ENCODE measurements at regions not wholly inside any gene's neighbourhood (a gene's known extent, or its start where the extent isn't known, plus 50 kb on each side); places are given as distances from the start of the nearest gene placed in this dataset.

DNA sequence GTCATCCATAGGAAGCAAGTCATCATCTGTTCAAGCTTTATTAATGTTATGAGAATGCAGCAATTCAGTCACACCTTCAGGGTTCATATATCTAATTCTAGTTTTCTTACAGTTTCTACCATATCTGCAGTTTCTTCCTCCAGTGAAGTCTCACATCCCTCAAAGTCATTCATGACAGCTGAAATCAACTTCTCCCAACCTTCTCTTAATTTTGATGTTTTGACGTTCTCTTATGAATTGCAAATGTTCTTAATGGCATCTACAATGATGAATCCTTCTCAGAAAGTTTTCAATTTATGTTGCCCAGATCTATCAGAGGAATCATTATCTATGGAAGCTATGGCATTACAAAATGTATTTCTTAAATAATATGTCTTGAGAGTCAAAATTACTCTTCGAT is 210.4 kb upstream of the ZBTB20 start:
- H3K4me2 ChIP-seq, result no peak overlapping the region

GRCh38 chr3:115359536-115359935 is 212.4 kb upstream of the ZBTB20 start:
- no peak overlapping the region for H3K9ac ChIP-seq
- peaks cover 7% of the 10 kb centered on the region for H3K4me1 ChIP-seq (ENCODE audit: low read depth, poor library complexity, severe bottlenecking)
- no peak overlapping the region for H3K27ac ChIP-seq
- H3K36me3 ChIP-seq (ENCODE audit: insufficient read depth), result no peaks in the 10 kb centered on the region
- no peaks in the 10 kb centered on the region for H3K27me3 ChIP-seq (ENCODE audit: insufficient read depth, low read depth)
- H3K4me2 ChIP-seq, result no peak overlapping the region
- no peak overlapping the region for H3K4me3 ChIP-seq (IDR thresholded peaks at IDR 0.05; ENCODE audit: insufficient read depth, low read depth, low read length)
- H4K20me1 ChIP-seq (ENCODE audit: insufficient read depth), result no peaks in the 10 kb centered on the region
- no peak overlapping the region for H2AFZ ChIP-seq (ENCODE audit: low read depth)
- no peaks in the 10 kb centered on the region for H3K79me2 ChIP-seq (ENCODE audit: insufficient read depth, low read depth)
- TF ChIP-seq, protein P1, sequence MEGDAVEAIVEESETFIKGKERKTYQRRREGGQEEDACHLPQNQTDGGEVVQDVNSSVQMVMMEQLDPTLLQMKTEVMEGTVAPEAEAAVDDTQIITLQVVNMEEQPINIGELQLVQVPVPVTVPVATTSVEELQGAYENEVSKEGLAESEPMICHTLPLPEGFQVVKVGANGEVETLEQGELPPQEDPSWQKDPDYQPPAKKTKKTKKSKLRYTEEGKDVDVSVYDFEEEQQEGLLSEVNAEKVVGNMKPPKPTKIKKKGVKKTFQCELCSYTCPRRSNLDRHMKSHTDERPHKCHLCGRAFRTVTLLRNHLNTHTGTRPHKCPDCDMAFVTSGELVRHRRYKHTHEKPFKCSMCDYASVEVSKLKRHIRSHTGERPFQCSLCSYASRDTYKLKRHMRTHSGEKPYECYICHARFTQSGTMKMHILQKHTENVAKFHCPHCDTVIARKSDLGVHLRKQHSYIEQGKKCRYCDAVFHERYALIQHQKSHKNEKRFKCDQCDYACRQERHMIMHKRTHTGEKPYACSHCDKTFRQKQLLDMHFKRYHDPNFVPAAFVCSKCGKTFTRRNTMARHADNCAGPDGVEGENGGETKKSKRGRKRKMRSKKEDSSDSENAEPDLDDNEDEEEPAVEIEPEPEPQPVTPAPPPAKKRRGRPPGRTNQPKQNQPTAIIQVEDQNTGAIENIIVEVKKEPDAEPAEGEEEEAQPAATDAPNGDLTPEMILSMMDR (conservative IDR thresholded peaks at IDR 0.05; ENCODE audit: low read depth, low read length), result no peak

More for the DNA sequence above, 210.4 kb upstream of the ZBTB20 start:
- H3K27me3 ChIP-seq (ENCODE audit: insufficient read depth, low read depth), result no peaks in the 10 kb centered on the region
- no peak overlapping the region for H3K27ac ChIP-seq
- H2AFZ ChIP-seq (ENCODE audit: low read depth), result no peak overlapping the region
- no peak overlapping the region for H3K9ac ChIP-seq
- H3K4me3 ChIP-seq (IDR thresholded peaks at IDR 0.05; ENCODE audit: insufficient read depth, low read depth, low read length), result no peak overlapping the region
- no peaks in the 10 kb centered on the region for H3K79me2 ChIP-seq (ENCODE audit: insufficient read depth, low read depth)
- TF ChIP-seq, protein P1 (conservative IDR thresholded peaks at IDR 0.05; ENCODE audit: low read depth, low read length), result no peak
- H3K36me3 ChIP-seq (ENCODE audit: insufficient read depth), result no peaks in the 10 kb centered on the region
- H3K4me1 ChIP-seq (ENCODE audit: low read depth, poor library complexity, severe bottlenecking), result peaks cover 7% of the 10 kb centered on the region
- no peaks in the 10 kb centered on the region for H4K20me1 ChIP-seq (ENCODE audit: insufficient read depth)

DNA sequence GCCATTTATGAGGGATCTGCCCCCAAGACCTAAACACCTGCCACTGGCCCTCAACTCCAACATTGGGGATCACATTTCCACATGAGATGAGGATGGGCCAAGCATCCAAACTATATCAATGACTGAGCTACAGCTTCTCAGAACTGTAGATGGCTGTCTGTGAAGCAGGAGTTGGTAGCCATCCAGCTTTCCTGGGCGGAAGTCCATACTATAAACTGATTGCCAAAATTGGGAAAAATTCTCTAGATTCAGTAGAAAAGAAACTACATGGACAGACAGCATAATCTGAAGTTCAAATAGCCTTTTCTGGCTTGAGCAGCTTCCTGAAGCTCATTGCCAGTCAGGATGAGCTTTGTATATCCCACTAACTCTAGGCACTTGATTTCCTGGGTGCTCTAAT is 214.7 kb upstream of the ZBTB20 start:
- TF ChIP-seq, protein P1 (conservative IDR thresholded peaks at IDR 0.05; ENCODE audit: low read depth, low read length), result no peak
- no peaks in the 10 kb centered on the region for H3K79me2 ChIP-seq (ENCODE audit: insufficient read depth, low read depth)
- no peak overlapping the region for H3K4me3 ChIP-seq (IDR thresholded peaks at IDR 0.05; ENCODE audit: insufficient read depth, low read depth, low read length)
- no peaks in the 10 kb centered on the region for H4K20me1 ChIP-seq (ENCODE audit: insufficient read depth)
- H3K4me2 ChIP-seq, result no peak overlapping the region
- H3K9ac ChIP-seq, result no peak overlapping the region
- peaks cover 7% of the 10 kb centered on the region for H3K4me1 ChIP-seq (ENCODE audit: low read depth, poor library complexity, severe bottlenecking)
- no peak overlapping the region for H2AFZ ChIP-seq (ENCODE audit: low read depth)
- no peak overlapping the region for H3K27ac ChIP-seq
- no peaks in the 10 kb centered on the region for H3K36me3 ChIP-seq (ENCODE audit: insufficient read depth)
- H3K27me3 ChIP-seq (ENCODE audit: insufficient read depth, low read depth), result no peaks in the 10 kb centered on the region

DNA sequence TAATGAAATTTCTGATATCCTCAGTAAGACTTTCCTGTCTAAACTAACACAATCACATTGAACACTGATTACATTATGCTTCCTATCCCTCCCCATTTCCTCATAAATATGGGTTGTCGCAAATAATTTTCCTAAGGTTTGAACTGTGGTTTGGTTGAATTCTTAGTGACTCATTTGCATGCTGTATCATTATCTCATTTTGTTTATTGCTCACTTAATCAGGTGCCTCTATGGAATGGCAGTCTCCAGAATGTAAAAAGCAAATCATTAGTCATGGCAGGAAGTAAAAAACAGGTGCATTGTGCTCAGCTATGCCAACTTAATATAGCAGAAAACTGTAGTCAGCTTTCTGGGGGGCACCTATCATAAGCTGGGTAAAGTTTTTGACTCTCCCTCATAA is 216.0 kb upstream of the ZBTB20 start:
- Histone ChIP-seq H3K27me3 (ENCODE audit: insufficient read depth, low read depth) (no peaks in the 10 kb centered on the region), H3K36me3 (ENCODE audit: insufficient read depth) (no peaks in the 10 kb centered on the region), H3K79me2 (ENCODE audit: insufficient read depth, low read depth) (no peaks in the 10 kb centered on the region), H2AFZ (ENCODE audit: low read depth) (no peak overlapping the region), H3K4me2 (no peak overlapping the region), H3K4me1 (ENCODE audit: low read depth, poor library complexity, severe bottlenecking) (peaks cover 7% of the 10 kb centered on the region), H3K9ac (no peak overlapping the region), H3K4me3 (IDR thresholded peaks at IDR 0.05; ENCODE audit: insufficient read depth, low read depth, low read length) (no peak overlapping the region), H3K27ac (no peak overlapping the region), H4K20me1 (ENCODE audit: insufficient read depth) (no peaks in the 10 kb centered on the region)
- TF ChIP-seq, protein P1 (conservative IDR thresholded peaks at IDR 0.05; ENCODE audit: low read depth, low read length), result no peak
